GM21576 (cell line): ENCODE measurements at regions not wholly inside any gene's neighbourhood (a gene's known extent, or its start where the extent isn't known, plus 50 kb on each side); places are given as distances from the start of the nearest gene placed in this dataset.
"Not testable (repeated sequence)": the region's sequence is repeated elsewhere in the genome, so short reads cannot be mapped to it uniquely, and the experiment has no call there.

Experiments used
- ATAC-seq: cut with Tn5 transposase; IDR thresholded peaks from one replicate; pipeline ENCODE4 v1.9.1; 2021; ENCODE audit warnings: mild to moderate bottlenecking, moderate library complexity; ENCODE audit not compliant: unreplicated experiment

- no peak for ATAC-seq
These were observed 184.5 kb upstream of the MAST4 start for GRCh38 chr5:66411701-66412100.

- ATAC-seq = no peak
These were observed 182.3 kb upstream of the MAST4 start for GRCh38 chr5:66413931-66414330.

- ATAC-seq = no peak
These were observed 181.0 kb upstream of the MAST4 start for GRCh38 chr5:66415208-66415607.

GRCh38 chr5:66416698-66417097 lies 179.5 kb upstream of the MAST4 start:
- no peak for ATAC-seq

GRCh38 chr5:66417781-66418180 lies 178.4 kb upstream of the MAST4 start:
- no peak for ATAC-seq

- ATAC-seq = no peak
These were observed 172.7 kb upstream of the MAST4 start for GRCh38 chr5:66423484-66423883.

- ATAC-seq = no peak
These were observed 170.4 kb upstream of the MAST4 start for GRCh38 chr5:66425842-66426241.

GRCh38 chr5:66426259-66427138 lies 169.7 kb upstream of the MAST4 start:
- no peak for ATAC-seq

GRCh38 chr5:66427139-66427442 lies 169.1 kb upstream of the MAST4 start:
- no peak for ATAC-seq

- ATAC-seq = no peak
These were observed 159.5 kb upstream of the MAST4 start for GRCh38 chr5:66436721-66437120.

GRCh38 chr5:66438087-66438486 lies 158.1 kb upstream of the MAST4 start:
- no peak for ATAC-seq

- ATAC-seq = no peak
These were observed 157.5 kb upstream of the MAST4 start for GRCh38 chr5:66438696-66439095.

- ATAC-seq = no peak
These were observed 156.0 kb upstream of the MAST4 start for GRCh38 chr5:66440202-66440680.

- ATAC-seq = no peak
These were observed 154.8 kb upstream of the MAST4 start for GRCh38 chr5:66441351-66441750.

- ATAC-seq = no peak
These were observed 153.2 kb upstream of the MAST4 start for GRCh38 chr5:66442951-66443445.

GRCh38 chr5:66443462-66444130 lies 152.6 kb upstream of the MAST4 start:
- ATAC-seq = no peak

GRCh38 chr5:66448070-66448469 lies 148.1 kb upstream of the MAST4 start:
- not testable (repeated sequence) for ATAC-seq

- ATAC-seq = no peak
These were observed 146.0 kb upstream of the MAST4 start for GRCh38 chr5:66450237-66450636.

GRCh38 chr5:66450988-66451387 lies 145.2 kb upstream of the MAST4 start:
- no peak for ATAC-seq

GRCh38 chr5:66452109-66452508 lies 144.1 kb upstream of the MAST4 start:
- ATAC-seq = no peak

GRCh38 chr5:66454186-66455078 lies 141.8 kb upstream of the MAST4 start:
- no peak for ATAC-seq
